ENCODE measurements at regions not wholly inside any gene's neighbourhood (a gene's known extent, or its start where the extent isn't known, plus 50 kb on each side); places are given as distances from the start of the nearest gene placed in this dataset.

DNA sequence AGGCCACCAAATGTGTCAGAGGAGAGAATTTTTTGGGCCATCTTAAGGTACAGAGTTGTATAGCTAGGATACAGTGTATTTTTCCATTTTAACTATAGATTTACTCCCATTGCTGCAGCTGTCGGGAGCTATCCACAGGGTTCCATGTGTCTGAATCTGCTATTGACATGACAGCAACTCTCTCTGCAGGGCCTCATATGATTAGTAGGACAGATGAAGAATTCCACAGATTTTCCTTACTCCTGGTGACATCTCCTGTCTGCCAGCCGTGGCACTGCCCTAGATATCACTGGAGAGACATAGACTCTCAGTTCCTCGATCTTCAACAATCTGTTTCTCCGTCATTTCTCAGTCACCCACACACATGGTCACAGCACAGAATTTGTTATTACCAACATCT is 86.5 kb downstream of the SPCS3 start:
- H3K27ac ChIP-seq (replicated peaks): no peak overlapping the region
- no peak overlapping the region for H3K4me3 ChIP-seq (replicated peaks; ENCODE audit: insufficient read depth, low read length)
- H3K27me3 ChIP-seq (ENCODE audit: insufficient read depth, poor library complexity, severe bottlenecking): peaks cover 4% of the 10 kb centered on the region
- TF ChIP-seq, protein P1, sequence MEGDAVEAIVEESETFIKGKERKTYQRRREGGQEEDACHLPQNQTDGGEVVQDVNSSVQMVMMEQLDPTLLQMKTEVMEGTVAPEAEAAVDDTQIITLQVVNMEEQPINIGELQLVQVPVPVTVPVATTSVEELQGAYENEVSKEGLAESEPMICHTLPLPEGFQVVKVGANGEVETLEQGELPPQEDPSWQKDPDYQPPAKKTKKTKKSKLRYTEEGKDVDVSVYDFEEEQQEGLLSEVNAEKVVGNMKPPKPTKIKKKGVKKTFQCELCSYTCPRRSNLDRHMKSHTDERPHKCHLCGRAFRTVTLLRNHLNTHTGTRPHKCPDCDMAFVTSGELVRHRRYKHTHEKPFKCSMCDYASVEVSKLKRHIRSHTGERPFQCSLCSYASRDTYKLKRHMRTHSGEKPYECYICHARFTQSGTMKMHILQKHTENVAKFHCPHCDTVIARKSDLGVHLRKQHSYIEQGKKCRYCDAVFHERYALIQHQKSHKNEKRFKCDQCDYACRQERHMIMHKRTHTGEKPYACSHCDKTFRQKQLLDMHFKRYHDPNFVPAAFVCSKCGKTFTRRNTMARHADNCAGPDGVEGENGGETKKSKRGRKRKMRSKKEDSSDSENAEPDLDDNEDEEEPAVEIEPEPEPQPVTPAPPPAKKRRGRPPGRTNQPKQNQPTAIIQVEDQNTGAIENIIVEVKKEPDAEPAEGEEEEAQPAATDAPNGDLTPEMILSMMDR (IDR thresholded peaks at IDR 0.05; ENCODE audit: insufficient read depth, low read length): no peak
- TF ChIP-seq POLR2AphosphoS5 (IDR thresholded peaks at IDR 0.05; ENCODE audit: low read depth) (no peak), GABPA (IDR thresholded peaks at IDR 0.05; ENCODE audit: low read depth) (no peak), SPI1 (IDR thresholded peaks at IDR 0.05; ENCODE audit: borderline replicate concordance, low read depth) (no peak)
- TF ChIP-seq, protein P2, sequence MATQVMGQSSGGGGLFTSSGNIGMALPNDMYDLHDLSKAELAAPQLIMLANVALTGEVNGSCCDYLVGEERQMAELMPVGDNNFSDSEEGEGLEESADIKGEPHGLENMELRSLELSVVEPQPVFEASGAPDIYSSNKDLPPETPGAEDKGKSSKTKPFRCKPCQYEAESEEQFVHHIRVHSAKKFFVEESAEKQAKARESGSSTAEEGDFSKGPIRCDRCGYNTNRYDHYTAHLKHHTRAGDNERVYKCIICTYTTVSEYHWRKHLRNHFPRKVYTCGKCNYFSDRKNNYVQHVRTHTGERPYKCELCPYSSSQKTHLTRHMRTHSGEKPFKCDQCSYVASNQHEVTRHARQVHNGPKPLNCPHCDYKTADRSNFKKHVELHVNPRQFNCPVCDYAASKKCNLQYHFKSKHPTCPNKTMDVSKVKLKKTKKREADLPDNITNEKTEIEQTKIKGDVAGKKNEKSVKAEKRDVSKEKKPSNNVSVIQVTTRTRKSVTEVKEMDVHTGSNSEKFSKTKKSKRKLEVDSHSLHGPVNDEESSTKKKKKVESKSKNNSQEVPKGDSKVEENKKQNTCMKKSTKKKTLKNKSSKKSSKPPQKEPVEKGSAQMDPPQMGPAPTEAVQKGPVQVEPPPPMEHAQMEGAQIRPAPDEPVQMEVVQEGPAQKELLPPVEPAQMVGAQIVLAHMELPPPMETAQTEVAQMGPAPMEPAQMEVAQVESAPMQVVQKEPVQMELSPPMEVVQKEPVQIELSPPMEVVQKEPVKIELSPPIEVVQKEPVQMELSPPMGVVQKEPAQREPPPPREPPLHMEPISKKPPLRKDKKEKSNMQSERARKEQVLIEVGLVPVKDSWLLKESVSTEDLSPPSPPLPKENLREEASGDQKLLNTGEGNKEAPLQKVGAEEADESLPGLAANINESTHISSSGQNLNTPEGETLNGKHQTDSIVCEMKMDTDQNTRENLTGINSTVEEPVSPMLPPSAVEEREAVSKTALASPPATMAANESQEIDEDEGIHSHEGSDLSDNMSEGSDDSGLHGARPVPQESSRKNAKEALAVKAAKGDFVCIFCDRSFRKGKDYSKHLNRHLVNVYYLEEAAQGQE (IDR thresholded peaks at IDR 0.05; ENCODE audit: insufficient replicate concordance, low read depth): no peak
- no peak for DNase-seq (ENCODE audit: low read depth in 1 of 2, low spot score in 1 of 2)

DNA sequence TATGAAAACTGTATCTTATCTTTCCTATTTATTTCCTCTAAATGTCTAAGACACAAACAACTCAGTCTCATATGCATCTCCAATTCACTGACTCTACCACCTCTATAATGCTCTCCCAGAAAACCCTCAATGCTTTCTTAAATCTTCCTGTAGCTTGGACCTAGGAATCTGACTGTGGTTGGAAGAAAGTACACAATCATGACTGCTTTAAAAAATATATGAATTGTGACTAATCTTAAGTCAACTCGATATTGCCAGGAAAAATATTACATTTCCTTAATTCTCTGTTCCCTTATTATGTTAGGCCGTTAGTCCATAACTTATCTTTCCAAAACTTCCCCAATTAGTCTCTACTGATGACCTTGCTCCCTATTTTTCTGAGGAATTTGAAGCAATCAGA is 87.0 kb downstream of the SPCS3 start:
- TF ChIP-seq, protein P2 (IDR thresholded peaks at IDR 0.05; ENCODE audit: insufficient replicate concordance, low read depth): no peak
- no peak for TF ChIP-seq GABPA (IDR thresholded peaks at IDR 0.05; ENCODE audit: low read depth)
- no peak for TF ChIP-seq SPI1 (IDR thresholded peaks at IDR 0.05; ENCODE audit: borderline replicate concordance, low read depth)
- TF ChIP-seq, protein P1 (IDR thresholded peaks at IDR 0.05; ENCODE audit: insufficient read depth, low read length): no peak
- H3K27ac ChIP-seq (replicated peaks): no peak overlapping the region
- H3K27me3 ChIP-seq (ENCODE audit: insufficient read depth, poor library complexity, severe bottlenecking): peaks cover 4% of the 10 kb centered on the region
- DNase-seq (ENCODE audit: low read depth in 1 of 2, low spot score in 1 of 2): no peak
- no peak overlapping the region for H3K4me3 ChIP-seq (replicated peaks; ENCODE audit: insufficient read depth, low read length)

DNA sequence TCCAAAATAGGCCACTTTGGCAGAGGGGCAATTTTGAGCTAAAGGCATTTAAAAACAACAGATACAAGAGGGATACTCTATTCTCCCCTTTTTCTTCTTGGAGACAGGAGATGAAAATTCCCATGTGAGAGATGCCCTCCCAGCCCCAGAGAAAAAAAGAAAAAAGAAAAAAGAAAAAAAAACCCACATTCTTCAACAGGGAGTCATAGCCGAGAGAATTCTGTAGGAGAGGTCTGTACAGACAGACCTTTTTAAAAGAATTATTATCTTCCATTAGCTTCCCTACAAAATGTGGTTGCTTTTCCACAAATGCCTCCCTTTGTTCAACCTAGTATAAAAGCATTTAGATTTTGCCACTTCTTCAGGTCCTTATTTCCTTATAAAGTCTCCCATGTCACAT is 89.9 kb downstream of the SPCS3 start:
- no peak overlapping the region for H3K4me3 ChIP-seq (replicated peaks; ENCODE audit: insufficient read depth, low read length)
- no peak overlapping the region for H3K27ac ChIP-seq (replicated peaks)
- DNase-seq (ENCODE audit: low read depth in 1 of 2, low spot score in 1 of 2): no peak
- peaks cover 4% of the 10 kb centered on the region for H3K27me3 ChIP-seq (ENCODE audit: insufficient read depth, poor library complexity, severe bottlenecking)
- no peak for TF ChIP-seq POLR2AphosphoS5 (IDR thresholded peaks at IDR 0.05; ENCODE audit: low read depth)
- TF ChIP-seq GABPA (IDR thresholded peaks at IDR 0.05; ENCODE audit: low read depth): no peak
- TF ChIP-seq, protein P1 (IDR thresholded peaks at IDR 0.05; ENCODE audit: insufficient read depth, low read length): no peak

DNA sequence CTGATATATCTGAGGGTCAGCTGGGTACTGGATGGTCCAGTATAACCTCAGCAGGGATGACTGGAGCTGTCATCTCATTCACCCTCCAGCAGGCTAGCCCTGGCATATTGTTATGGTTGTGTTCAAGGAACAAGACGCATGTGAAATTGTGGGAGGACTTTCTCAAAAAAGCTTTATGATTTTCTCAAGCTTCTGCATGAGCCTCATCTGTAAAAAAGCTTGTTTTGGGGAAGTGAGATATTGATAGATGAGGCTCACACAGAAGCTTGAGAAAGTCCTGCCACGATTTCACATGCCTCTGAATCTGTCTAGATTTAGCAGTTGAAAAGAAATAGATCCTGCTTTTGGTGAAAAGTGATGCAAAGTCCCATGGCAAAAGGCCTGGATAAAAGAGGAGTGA is 93.4 kb downstream of the SPCS3 start:
- Histone ChIP-seq H3K27me3 (ENCODE audit: insufficient read depth, poor library complexity, severe bottlenecking) (peaks cover 2% of the 10 kb centered on the region), H3K4me3 (replicated peaks; ENCODE audit: insufficient read depth, low read length) (no peak overlapping the region), H3K27ac (replicated peaks) (no peak overlapping the region)
- no peak for TF ChIP-seq GABPA (IDR thresholded peaks at IDR 0.05; ENCODE audit: low read depth)
- TF ChIP-seq, protein P2 (IDR thresholded peaks at IDR 0.05; ENCODE audit: insufficient replicate concordance, low read depth): no peak
- no peak for TF ChIP-seq SPI1 (IDR thresholded peaks at IDR 0.05; ENCODE audit: borderline replicate concordance, low read depth)
- TF ChIP-seq POLR2AphosphoS5 (IDR thresholded peaks at IDR 0.05; ENCODE audit: low read depth): no peak
- TF ChIP-seq, protein P1 (IDR thresholded peaks at IDR 0.05; ENCODE audit: insufficient read depth, low read length): no peak
- no peak for DNase-seq (ENCODE audit: low read depth in 1 of 2, low spot score in 1 of 2)
